Endothelial cell of umbilical vein (primary cell): ENCODE measurements at regions not wholly inside any gene's neighbourhood (a gene's known extent, or its start where the extent isn't known, plus 50 kb on each side); places are given as distances from the start of the nearest gene placed in this dataset.

ENCODE experiments used
- BruUV-seq: library from RNA; stranded (reverse); fragments of 400-500 nt; replicated peaks from 2 replicates; lab custom pipeline; 2021; lab: Mats Ljungman, UMichigan
- CTCF ChIA-PET: fragments of 300-600, 350-600 bp; sonication (Branson Sonifier 250); formaldehyde crosslinking; loops from one replicate; lab custom pipeline; 2021; ENCODE audit warnings: antibody characterized with exemption, inconsistent platforms; lab: Charles Lee
- POLR2A ChIA-PET: fragments of 300-600, 350-600 bp; sonication (Branson Sonifier 250); formaldehyde crosslinking; loops from one replicate; lab custom pipeline; 2021; ENCODE audit warnings: antibody characterized with exemption, inconsistent platforms; lab: Charles Lee
- DNase-seq: peaks from one replicate; pipeline ENCODE4 v3.0.0-alpha.2; 2011; ENCODE audit warnings: low read depth, low spot score
- FAIRE-seq: peaks from 2 replicates; lab custom pipeline; 2011; peaks lifted over from hg19 to GRCh38; lab: Jason Lieb, UNC
- H2AFZ ChIP-seq: 2 replicates; pipeline ENCODE4 v1.6.0; 2012; ENCODE audit warnings: low read depth, low read length, control low read depth, inconsistent platforms
- H3K27ac ChIP-seq: 2 replicates; pipeline ENCODE4 v1.5.1; 2011; ENCODE audit warnings: low read depth, mild to moderate bottlenecking, control low read depth, low read length, moderate library complexity; ENCODE audit not compliant: insufficient read depth
- H3K27me3 ChIP-seq, 2 experiments: 2 replicates each; pipeline versions ENCODE4 v1.6.0 to v1.6.1; 2011; ENCODE audit warnings: low read length in 2 of 2, mixed read lengths in 1 of 2; ENCODE audit not compliant: control insufficient read depth in 2 of 2, insufficient read depth in 2 of 2
- H3K36me3 ChIP-seq, 2 experiments: 2 replicates in 1 of 2; 3 replicates in 1 of 2; pipeline ENCODE4 v1.5.1; 2011; ENCODE audit warnings: low read length in 2 of 2, mild to moderate bottlenecking in 1 of 2, moderate library complexity in 1 of 2; ENCODE audit not compliant: control insufficient read depth in 2 of 2, insufficient read depth in 2 of 2; ENCODE audit errors: extremely low read depth in 1 of 2
- H3K4me1 ChIP-seq: 3 replicates; pipeline ENCODE4 v1.5.1; 2011; ENCODE audit warnings: mild to moderate bottlenecking, low read length; ENCODE audit not compliant: control insufficient read depth, insufficient read depth; ENCODE audit errors: extremely low read depth
- H3K4me2 ChIP-seq: 2 replicates; pipeline ENCODE4 v1.6.1; 2011; ENCODE audit warnings: low read length, control low read depth, mixed read lengths; ENCODE audit not compliant: insufficient read depth
- H3K4me3 ChIP-seq, 3 experiments: fragments of 200-600 bp in 1 of 3; sonication (generic), shearing (Covaris generic) in 1 of 3; replicated peaks in 1 of 3; 2 replicates each; pipeline ENCODE4 v1.5.1; 2011 to 2016; ENCODE audit warnings: control low read depth in 3 of 3, low read length in 3 of 3, mild to moderate bottlenecking in 2 of 3, inconsistent platforms in 1 of 3, low read depth in 1 of 3, moderate library complexity in 1 of 3; ENCODE audit not compliant: insufficient read depth in 1 of 3
- H3K79me2 ChIP-seq: 2 replicates; pipeline ENCODE4 v1.6.0; 2012; ENCODE audit warnings: low read length, inconsistent platforms; ENCODE audit not compliant: control insufficient read depth, insufficient read depth
- H3K9ac ChIP-seq: replicated peaks from 2 replicates; pipeline ENCODE3; 2011; ENCODE audit warnings: low read length, control low read depth; ENCODE audit not compliant: insufficient read depth; ENCODE audit errors: extremely low read depth
- H3K9me1 ChIP-seq: replicated peaks from 3 replicates; pipeline ENCODE4 v1.6.0; 2011; ENCODE audit warnings: mild to moderate bottlenecking, low read length; ENCODE audit not compliant: control insufficient read depth, insufficient read depth; ENCODE audit errors: extremely low read depth
- H3K9me3 ChIP-seq: replicated peaks from 2 replicates; pipeline ENCODE4 v1.5.1; 2012; ENCODE audit warnings: low read length, inconsistent platforms; ENCODE audit not compliant: control insufficient read depth, insufficient read depth
- H4K20me1 ChIP-seq: replicated peaks from 2 replicates; pipeline ENCODE3; 2011; ENCODE audit warnings: mild to moderate bottlenecking, low read length; ENCODE audit not compliant: control insufficient read depth, insufficient read depth; ENCODE audit errors: extremely low read depth
- EZH2 ChIP-seq: IDR thresholded peaks from 2 replicates; pipeline ENCODE4 v1.6.1; 2012; ENCODE audit warnings: borderline replicate concordance, low read depth, mild to moderate bottlenecking, moderate library complexity, low read length, inconsistent platforms; ENCODE audit not compliant: severe bottlenecking
- GATA2 ChIP-seq: IDR thresholded peaks from 2 replicates; pipeline ENCODE4 v1.7.0; 2011; ENCODE audit warnings: low read depth, mild to moderate bottlenecking, moderate library complexity, mixed read lengths, low read length; ENCODE audit not compliant: insufficient read length, insufficient read depth
- JUN ChIP-seq: IDR thresholded peaks from 2 replicates; pipeline ENCODE4 v1.6.1; 2011; ENCODE audit warnings: borderline replicate concordance, low read depth; ENCODE audit not compliant: insufficient read length, insufficient read depth
- MYC ChIP-seq: IDR thresholded peaks from one replicate; pipeline ENCODE4 v1.6.1; 2011; ENCODE audit warnings: mild to moderate bottlenecking, low read depth, low read length
- POLR2AphosphoS5 ChIP-seq: IDR thresholded peaks from 2 replicates; pipeline ENCODE4 v1.6.1; 2012; ENCODE audit warnings: low read depth, mild to moderate bottlenecking, control low read depth, low read length, moderate library complexity; ENCODE audit not compliant: insufficient read depth
- dilution Hi-C: fragments of 300-500 bp; cut with MboI; formaldehyde crosslinking; loops from one replicate; pipeline ENCODE4 v1.15.0; 2019; ENCODE audit warnings: low sequenced_read_pairs; ENCODE audit not compliant: extremely low pct_ligation_motif_present
- intact Hi-C: fragments of 100-400 bp; cut with micrococcal nuclease; formaldehyde crosslinking; loops from one replicate; pipeline ENCODE4 v1.10.0; 2022
- TF ChIP-seq, protein P1 (sequence below), 2 donors: IDR thresholded peaks; 1 replicate in 1 of 2; 2 replicates in 1 of 2; pipeline ENCODE4 v1.5.1; 2011; ENCODE audit warnings: low read length in 2 of 2, mild to moderate bottlenecking in 2 of 2, moderate library complexity in 2 of 2, control low read depth in 1 of 2, inconsistent platforms in 1 of 2, low read depth in 1 of 2; ENCODE audit not compliant: insufficient read depth in 1 of 2; ENCODE audit errors: extremely low read depth in 1 of 2
- TF ChIP-seq, protein P2 (sequence below): IDR thresholded peaks from 2 replicates; pipeline ENCODE4 v1.6.1; 2011; ENCODE audit not compliant: insufficient read depth, insufficient read length

DNA sequence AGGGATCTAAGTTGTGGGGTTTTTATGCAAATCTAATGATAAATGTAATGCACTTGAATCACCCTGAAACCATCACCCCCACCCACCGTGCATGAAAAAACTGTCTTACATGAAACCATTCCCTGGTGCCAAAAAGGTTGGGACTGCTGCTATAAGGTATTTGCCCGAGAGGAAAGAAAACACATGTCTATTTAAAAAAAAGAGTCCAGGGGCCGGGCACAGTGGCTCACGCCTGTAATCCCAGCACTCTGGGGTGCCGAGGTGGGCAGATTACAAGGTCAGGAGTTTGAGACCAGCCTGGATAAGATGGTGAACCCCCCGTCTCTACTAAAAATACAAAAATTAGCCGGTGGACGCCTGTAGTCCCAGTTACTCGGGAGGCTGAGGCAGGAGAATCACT is 1372.8 kb upstream of the CDH2 start:
- Histone ChIP-seq H3K4me1 (no peaks in the 10 kb centered on the region), H3K9me3 (no peaks in the 10 kb centered on the region), H3K4me3 (no peak overlapping the region), H3K9ac (no peak overlapping the region), H3K9me1 (no peaks in the 10 kb centered on the region), H3K36me3 (no peaks in the 10 kb centered on the region), H4K20me1 (no peaks in the 10 kb centered on the region), H3K4me2 (no peak overlapping the region), H2AFZ (no peak overlapping the region), H3K79me2 (no peaks in the 10 kb centered on the region), H3K27me3 (no peaks in the 10 kb centered on the region), H3K27ac (no peak overlapping the region)
- no peak for DNase-seq
- FAIRE-seq, result no peak
- intact Hi-C loops, result no loop called here
- ChIA-PET CTCF (no interaction called here), POLR2A (no interaction called here)
- dilution Hi-C loops, result no loop called here
- no TSS peak for BruUV-seq
- TF ChIP-seq, protein P1, sequence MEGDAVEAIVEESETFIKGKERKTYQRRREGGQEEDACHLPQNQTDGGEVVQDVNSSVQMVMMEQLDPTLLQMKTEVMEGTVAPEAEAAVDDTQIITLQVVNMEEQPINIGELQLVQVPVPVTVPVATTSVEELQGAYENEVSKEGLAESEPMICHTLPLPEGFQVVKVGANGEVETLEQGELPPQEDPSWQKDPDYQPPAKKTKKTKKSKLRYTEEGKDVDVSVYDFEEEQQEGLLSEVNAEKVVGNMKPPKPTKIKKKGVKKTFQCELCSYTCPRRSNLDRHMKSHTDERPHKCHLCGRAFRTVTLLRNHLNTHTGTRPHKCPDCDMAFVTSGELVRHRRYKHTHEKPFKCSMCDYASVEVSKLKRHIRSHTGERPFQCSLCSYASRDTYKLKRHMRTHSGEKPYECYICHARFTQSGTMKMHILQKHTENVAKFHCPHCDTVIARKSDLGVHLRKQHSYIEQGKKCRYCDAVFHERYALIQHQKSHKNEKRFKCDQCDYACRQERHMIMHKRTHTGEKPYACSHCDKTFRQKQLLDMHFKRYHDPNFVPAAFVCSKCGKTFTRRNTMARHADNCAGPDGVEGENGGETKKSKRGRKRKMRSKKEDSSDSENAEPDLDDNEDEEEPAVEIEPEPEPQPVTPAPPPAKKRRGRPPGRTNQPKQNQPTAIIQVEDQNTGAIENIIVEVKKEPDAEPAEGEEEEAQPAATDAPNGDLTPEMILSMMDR (IDR thresholded peaks at IDR 0.05; ENCODE audit: extremely low read depth in 1 of 2, insufficient read depth in 1 of 2, low read depth in 1 of 2, low read length in 2 of 2), result no peak
- TF ChIP-seq JUN (no peak), EZH2 (no peak), MYC (no peak), GATA2 (no peak), POLR2AphosphoS5 (no peak)
- TF ChIP-seq, protein P2, sequence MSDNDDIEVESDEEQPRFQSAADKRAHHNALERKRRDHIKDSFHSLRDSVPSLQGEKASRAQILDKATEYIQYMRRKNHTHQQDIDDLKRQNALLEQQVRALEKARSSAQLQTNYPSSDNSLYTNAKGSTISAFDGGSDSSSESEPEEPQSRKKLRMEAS, result no peak
